MM.1S (cell line): ENCODE measurements at regions not wholly inside any gene's neighbourhood (a gene's known extent, or its start where the extent isn't known, plus 50 kb on each side); places are given as distances from the start of the nearest gene placed in this dataset.

Experiments used
- CTCF ChIP-seq: fragments of 300-600 bp; sonication (generic); IDR thresholded peaks from 2 replicates; pipeline ENCODE4 v1.5.1; 2016; ENCODE audit warnings: antibody characterized with exemption, low read length, mixed read lengths
- EZH2 ChIP-seq: fragments of 300-600 bp; sonication (generic); optimal IDR thresholded peaks from 2 replicates; pipeline ENCODE3; 2017; ENCODE audit warnings: low read depth, mild to moderate bottlenecking, antibody characterized with exemption, low read length, mixed read lengths
- EZH2phosphoT487 ChIP-seq: fragments of 300-600 bp; sonication (generic); IDR thresholded peaks from 2 replicates; pipeline ENCODE4 v1.6.1; 2018; ENCODE audit warnings: antibody characterized with exemption, low read length

DNA sequence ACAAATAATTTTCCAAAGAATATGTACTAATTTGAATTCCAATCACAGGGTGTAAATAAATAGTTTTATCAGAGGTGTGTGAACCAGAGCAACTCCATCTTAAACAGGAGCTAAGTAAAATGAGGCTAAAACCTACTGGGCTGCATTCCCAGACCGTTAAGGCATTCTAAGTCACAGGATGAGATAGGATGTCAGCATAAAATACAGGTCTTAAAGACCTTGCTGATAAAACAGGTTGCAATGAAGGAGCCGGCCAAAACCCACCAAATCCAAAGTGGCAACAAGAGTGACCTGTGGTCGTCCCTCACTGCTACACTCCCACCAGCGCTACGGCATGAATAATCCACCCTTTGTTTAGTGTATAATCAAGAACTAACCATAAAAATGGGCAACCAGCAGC, 291.7 kb upstream of the SEMA3D start:
- TF ChIP-seq CTCF (no peak), EZH2 (no peak), EZH2phosphoT487 (no peak)
